Fibroblast of villous mesenchyme (primary cell): ENCODE measurements at regions not wholly inside any gene's neighbourhood (a gene's known extent, or its start where the extent isn't known, plus 50 kb on each side); places are given as distances from the start of the nearest gene placed in this dataset.
"Not testable (repeated sequence)": the region's sequence is repeated elsewhere in the genome, so short reads cannot be mapped to it uniquely, and the experiment has no call there.

Source experiments
- DNase-seq: peaks from one replicate; pipeline ENCODE4 v3.0.0-alpha.2; 2010; ENCODE audit warnings: low read depth
- H3K4me3 ChIP-seq: 2 replicates; pipeline ENCODE4 v1.5.1; 2011; ENCODE audit warnings: low read depth, mild to moderate bottlenecking, low read length
- TF ChIP-seq, protein P1 (sequence below): IDR thresholded peaks from 2 replicates; pipeline ENCODE4 v1.5.1; 2012; ENCODE audit warnings: low read depth, mild to moderate bottlenecking, low read length; ENCODE audit not compliant: insufficient read depth

DNA sequence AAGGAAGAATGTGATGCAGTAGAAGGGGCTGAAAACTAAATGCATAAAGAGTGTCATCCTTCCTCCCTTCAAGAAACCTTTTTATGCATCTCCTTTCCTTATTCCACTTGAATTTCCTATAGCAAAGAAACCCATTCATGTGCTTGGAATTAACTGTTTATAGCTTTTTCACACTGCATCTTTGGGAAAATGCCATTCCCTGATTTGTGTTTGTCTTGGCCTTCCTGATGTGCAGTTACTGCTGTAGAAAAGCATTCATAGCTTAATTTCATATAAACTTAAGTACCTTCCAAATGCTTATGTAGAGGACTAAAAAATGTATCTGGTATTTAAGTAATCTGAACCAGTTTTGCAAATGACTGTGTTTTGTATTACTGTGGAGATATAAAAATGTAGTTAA, 61.8 kb downstream of the SDR9C7 start:
- H3K4me3 ChIP-seq = no peak overlapping the region
- TF ChIP-seq, protein P1, sequence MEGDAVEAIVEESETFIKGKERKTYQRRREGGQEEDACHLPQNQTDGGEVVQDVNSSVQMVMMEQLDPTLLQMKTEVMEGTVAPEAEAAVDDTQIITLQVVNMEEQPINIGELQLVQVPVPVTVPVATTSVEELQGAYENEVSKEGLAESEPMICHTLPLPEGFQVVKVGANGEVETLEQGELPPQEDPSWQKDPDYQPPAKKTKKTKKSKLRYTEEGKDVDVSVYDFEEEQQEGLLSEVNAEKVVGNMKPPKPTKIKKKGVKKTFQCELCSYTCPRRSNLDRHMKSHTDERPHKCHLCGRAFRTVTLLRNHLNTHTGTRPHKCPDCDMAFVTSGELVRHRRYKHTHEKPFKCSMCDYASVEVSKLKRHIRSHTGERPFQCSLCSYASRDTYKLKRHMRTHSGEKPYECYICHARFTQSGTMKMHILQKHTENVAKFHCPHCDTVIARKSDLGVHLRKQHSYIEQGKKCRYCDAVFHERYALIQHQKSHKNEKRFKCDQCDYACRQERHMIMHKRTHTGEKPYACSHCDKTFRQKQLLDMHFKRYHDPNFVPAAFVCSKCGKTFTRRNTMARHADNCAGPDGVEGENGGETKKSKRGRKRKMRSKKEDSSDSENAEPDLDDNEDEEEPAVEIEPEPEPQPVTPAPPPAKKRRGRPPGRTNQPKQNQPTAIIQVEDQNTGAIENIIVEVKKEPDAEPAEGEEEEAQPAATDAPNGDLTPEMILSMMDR = no peak
- no peak for DNase-seq

DNA sequence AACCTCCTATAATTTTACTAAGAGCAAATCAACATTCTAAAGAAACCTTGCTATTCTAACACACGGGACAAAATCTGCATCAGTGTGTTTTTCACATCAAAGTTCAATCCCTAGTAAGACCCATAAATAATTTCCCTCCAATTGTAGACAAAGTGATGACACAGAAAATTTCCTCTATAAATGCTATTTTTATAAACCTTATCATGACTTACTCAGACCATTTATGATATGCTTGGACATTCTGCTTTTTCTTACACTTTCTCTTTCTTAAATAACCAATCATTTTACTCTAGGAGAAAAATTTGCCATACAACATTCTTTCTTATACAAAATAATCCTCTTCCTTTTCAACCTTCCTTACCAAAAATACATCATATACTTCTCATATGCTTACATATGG, 67.0 kb downstream of the SDR9C7 start:
- no peak for DNase-seq
- TF ChIP-seq, protein P1 = no peak
- H3K4me3 ChIP-seq = no peak overlapping the region

DNA sequence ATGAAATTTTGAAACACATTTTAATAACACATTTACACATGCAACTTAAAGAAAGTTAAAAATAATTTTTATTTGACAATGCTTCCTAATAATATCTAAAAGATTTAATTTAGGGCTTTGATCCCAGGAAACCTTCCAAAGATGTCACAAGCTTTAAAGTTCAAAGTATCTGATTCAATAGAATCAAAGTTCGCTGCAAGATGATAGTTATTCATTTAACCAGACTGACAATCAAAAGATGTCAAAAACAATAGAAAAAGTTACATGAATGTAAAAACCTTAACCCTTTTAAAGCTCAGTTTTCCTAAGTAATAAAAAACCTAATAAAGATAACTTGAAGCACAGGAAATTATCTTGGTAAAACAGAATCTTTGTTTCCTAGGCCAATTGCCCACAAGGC, 67.7 kb downstream of the SDR9C7 start:
- TF ChIP-seq, protein P1 = no peak
- no peak for DNase-seq
- no peak overlapping the region for H3K4me3 ChIP-seq

DNA sequence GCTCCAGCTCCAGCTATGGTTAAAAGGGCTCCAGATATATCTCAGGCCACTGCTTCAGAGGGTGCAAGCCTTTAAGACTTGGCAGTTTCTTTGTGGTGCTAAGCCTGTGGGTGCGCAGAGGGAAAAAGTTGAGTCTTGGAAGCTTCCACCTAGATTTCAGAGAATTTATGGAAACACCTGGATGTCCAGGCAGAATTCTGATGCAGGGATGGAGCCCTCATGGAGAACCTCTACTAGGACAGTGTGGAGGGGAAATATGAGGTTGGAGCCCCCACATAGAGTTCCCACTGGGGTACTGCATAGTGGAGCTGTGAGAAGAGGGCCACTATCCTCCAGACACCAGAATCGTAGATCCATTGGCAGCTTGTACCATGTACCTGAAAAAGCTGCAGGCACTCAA, 69.9 kb downstream of the SDR9C7 start:
- H3K4me3 ChIP-seq = no peak overlapping the region
- DNase-seq = no peak
- TF ChIP-seq, protein P1 = no peak

DNA sequence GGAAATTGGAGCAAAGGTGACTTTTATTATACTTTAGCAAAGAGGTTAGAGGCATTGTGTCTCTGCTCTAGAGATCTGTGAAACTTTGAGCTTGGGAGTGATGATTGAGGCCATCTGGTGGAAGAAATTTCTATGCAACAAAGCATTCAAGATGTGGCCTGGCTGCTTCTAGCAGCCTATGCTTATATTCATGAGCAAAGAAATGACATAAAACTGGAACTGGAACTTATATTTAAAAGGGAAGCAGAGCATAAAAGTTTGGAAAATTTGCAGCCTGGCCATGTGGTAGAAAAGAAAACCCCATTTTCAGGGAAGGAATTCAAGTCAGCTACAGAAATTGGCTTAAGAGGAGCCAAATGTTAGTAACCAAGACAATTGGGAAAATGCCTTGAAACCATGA, 70.4 kb downstream of the SDR9C7 start:
- DNase-seq = no peak
- TF ChIP-seq, protein P1 = no peak

DNA sequence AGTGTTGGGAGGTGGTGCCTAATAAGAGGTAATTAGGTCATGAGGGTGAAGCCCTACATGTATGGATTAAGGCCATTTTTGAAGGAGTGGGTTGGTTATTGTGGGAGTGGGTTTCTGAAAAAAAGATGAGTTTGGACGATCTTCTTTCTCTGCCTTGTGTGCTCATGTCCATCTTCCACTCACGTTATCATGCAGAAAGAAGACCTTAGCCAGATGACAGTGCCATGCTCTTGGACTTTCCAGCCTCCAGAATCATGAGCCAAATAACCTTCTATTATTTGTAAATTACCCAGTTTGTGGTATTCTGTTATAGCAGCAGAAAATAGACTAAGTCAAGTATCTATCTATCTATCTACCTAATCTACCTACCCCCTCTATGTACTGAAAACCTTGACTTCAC, 71.9 kb downstream of the SDR9C7 start:
- no peak overlapping the region for H3K4me3 ChIP-seq
- TF ChIP-seq, protein P1 = no peak
- DNase-seq = no peak

More for the DNA sequence above, 70.4 kb downstream of the SDR9C7 start:
- H3K4me3 ChIP-seq = no peak overlapping the region

DNA sequence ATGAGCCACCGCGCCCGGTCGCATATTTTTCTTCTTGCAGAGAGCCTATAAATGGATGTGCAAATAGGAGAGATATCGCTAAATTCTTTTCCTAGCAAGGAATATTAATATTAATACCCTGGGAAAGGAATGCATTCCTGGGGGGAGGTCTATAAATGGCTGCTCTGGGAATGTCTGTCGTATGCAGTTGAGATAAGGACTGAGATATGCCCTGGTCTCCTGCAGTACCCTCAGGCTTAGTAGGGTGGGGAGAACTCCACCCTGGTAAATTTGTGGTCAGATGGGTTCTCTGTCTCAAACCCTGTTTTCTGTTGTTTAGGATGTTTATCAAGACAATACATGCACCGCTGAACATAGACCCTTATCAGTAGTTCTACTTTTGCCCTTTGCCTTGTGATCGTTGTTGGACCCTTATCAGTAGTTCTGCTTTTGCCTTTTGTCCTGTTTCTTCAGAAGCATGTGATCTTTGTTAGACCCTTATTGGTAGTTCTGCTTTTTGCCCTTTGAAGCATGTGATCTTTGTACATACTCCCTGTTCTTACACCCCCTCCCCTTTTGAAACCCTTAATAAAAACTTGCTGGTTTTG, 80.7 kb downstream of the SDR9C7 start:
- H3K4me3 ChIP-seq, DNase-seq: not testable (repeated sequence)
